Fibroblast of lung (primary cell): ENCODE measurements at regions not wholly inside any gene's neighbourhood (a gene's known extent, or its start where the extent isn't known, plus 50 kb on each side); places are given as distances from the start of the nearest gene placed in this dataset.

Source experiments
- CTCF ChIP-seq, 2 donors: IDR thresholded peaks in 1 of 2; conservative IDR thresholded peaks in 1 of 2; 1 replicate in 1 of 2; 2 replicates in 1 of 2; pipeline ENCODE4 v1.5.1; 2011 to 2012; ENCODE audit warnings: low read length in 2 of 2, control low read depth in 1 of 2, inconsistent platforms in 1 of 2, low read depth in 1 of 2, mild to moderate bottlenecking in 1 of 2
- EZH2 ChIP-seq: IDR thresholded peaks from 2 replicates; pipeline ENCODE4 v1.5.1; 2012; ENCODE audit warnings: low read length, control low read depth, mild to moderate bottlenecking; ENCODE audit errors: missing control alignments

GRCh38 chr5:43840424-43841125 lies 237.6 kb downstream of the NNT start:
- no peak for TF ChIP-seq CTCF (conservative IDR thresholded peaks at IDR 0.05 in 1 of 2, IDR thresholded peaks at IDR 0.05 in 1 of 2; ENCODE audit: low read depth in 1 of 2, low read length in 2 of 2)
- TF ChIP-seq EZH2: no peak
